ENCODE measurements at regions not wholly inside any gene's neighbourhood (a gene's known extent, or its start where the extent isn't known, plus 50 kb on each side); places are given as distances from the start of the nearest gene placed in this dataset.
A peak's percentile ranks its signal among the peaks of the same experiment; 100 is the strongest.
"Not testable (repeated sequence)": the region's sequence is repeated elsewhere in the genome, so short reads cannot be mapped to it uniquely, and the experiment has no call there.

DNA sequence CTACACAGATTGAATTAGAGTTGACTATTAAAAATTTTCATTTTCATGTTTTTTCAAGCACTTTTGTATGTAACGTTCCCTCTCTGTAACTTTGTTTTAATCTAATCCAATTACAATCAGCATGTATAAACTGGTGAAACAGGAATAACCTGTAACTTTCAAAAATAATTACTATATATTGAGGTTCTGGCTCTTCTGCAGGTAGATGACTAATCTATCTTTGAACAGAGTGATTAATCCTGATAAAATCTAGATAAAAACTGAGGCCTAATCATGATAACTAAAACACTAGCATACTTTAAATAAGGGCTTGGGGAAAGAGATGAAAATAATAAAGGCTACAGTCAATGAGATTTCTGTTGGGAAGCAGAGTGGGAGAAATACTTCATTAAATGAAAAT lies 101.6 kb upstream of the KCND2 start:
- DNase-seq (ENCODE audit: low read depth) = no peak

DNA sequence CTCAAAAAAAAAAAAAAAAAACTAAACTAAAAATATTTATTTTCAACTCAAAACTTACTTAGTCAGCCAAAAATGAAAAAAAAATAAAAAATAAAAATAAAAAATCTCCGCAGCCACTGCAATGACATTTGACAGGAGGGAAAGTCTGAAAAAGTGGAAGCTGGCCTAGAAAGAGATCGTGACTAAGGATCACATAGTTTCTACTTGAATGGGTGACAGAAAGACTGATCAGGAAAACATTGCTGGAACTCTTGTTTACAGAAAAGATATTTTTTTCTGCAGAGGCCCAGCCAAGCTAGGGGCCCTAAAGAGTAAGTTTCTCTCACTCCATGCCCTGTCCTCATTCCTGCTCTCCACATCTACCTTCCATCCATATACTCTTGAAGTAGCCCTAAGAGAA lies 92.8 kb upstream of the KCND2 start:
- DNase-seq (ENCODE audit: low read depth) = no peak

DNA sequence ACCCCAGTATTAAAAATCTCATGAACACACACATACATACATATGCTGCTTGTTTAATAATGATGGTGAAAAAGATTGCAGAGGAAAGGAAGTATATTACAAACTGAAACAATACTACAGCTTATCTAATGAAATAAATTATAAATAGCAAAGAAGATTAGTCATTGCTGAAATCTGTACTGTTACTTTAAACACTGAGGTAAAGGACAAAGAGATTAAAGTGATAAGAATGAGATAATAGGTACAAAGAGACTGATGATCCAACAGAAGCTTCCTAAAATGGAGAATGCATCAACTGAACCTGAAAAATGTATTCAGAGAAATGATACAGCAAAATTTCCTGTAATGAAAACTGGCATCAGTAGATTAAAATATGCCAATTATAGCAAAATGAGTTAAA lies 91.5 kb upstream of the KCND2 start:
- no peak for DNase-seq (ENCODE audit: low read depth)

GRCh38 chr7:120184866-120185265 lies 88.1 kb upstream of the KCND2 start:
- DNase-seq (ENCODE audit: low read depth) = no peak

DNA sequence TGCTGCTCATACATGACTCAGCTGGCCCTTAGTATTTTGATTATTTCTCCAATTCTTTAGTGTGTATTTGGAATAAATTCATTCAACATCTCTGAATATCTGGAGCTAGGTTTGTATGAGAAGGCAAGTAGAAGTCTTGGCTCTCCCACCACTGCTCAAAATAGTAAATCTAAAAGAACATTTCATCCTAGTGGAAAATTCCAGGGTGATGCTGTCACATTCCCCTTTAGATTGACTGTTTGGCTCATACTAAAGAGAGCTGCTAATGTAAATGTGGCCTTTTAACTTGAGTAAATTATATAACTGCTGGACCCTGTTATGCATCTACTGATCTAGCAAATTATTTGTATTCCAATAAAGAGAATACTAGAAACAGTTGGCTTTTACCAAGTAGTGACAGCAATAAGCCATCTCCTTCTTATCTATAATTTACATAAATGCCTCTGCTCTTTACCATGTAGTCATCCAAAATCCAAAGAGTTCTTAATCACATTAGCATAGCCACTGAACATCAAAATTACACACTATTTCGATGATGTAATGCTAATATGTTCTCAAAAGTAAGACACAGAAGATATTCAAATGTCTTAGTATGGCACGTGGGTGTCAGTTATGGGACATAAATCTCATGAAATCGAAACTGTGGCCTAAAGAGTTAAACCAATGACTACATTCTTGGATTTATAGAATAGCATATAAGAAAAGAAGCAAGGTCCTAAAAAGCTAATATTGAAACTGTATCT lies 86.9 kb upstream of the KCND2 start:
- DNase-seq (ENCODE audit: low read depth) = no peak

- DNase-seq (ENCODE audit: low read depth) = peak; percentile 8
Measured at GRCh38 chr7:120186688-120187087, 86.3 kb upstream of the KCND2 start.

DNA sequence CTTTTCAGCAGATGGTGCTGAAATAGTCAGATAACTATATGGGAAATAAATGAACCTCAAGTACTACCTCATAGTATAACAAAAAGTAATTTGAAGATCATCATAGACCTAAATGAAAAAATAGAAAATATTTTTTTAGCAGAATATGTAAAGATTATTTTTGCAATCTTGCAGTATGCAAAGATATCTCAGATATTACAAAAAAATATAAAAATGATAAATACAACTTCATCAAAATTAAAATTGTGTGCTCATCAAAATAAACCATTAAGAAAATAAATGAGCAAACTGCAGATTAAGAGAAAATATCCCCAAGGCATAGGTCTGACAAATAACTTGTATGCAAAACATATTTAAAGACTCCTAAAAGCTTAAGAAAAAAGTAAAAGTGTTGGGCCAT lies 83.4 kb upstream of the KCND2 start:
- no peak for DNase-seq (ENCODE audit: low read depth)

- no peak for DNase-seq (ENCODE audit: low read depth)
Measured at GRCh38 chr7:120190109-120190508, 82.9 kb upstream of the KCND2 start.

GRCh38 chr7:120190566-120190965 lies 82.4 kb upstream of the KCND2 start:
- no peak for DNase-seq (ENCODE audit: low read depth)

DNA sequence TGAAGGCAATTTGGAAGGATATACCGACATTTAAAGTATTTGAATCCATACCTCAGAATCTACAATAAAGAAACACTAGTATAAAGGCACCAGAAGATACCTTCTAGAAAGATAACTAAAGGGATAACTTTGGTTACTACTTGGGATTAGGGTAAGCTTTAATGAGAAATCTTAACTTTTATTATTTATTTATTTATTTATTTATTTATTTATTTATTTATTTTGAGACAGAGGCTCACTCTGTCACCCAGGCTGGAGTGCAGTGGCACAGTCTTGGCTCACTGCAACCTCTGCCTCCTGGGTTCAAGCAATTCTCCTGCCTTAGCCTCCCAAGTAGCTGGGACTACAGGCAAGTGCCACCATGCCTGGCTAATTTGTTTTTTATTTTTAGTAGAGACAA lies 81.6 kb upstream of the KCND2 start:
- DNase-seq (ENCODE audit: low read depth) = not testable (repeated sequence)

- DNase-seq (ENCODE audit: low read depth) = no peak
Measured at GRCh38 chr7:120201290-120201689, 71.7 kb upstream of the KCND2 start.

GRCh38 chr7:120205101-120205500 lies 67.9 kb upstream of the KCND2 start:
- DNase-seq (ENCODE audit: low read depth) = no peak

DNA sequence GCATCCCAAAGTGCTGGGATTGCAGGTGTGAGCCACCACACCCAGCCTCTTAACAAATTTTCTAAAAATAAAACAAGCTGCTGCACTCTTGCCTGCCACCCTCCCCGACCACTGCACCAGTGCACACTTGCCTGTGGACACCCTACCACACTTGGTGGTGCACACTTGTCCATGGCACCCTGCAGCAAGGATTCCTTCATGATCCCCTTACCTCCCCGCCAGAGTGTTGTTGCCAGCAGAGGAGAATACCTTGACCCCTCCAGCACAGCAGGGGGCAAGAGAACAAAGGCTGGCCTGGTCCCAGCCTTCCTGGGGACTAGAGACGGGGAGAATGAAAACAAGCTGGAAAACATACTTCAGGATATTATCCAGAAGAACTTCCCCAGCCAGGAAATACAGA lies 65.9 kb upstream of the KCND2 start:
- DNase-seq (ENCODE audit: low read depth) = no peak

DNA sequence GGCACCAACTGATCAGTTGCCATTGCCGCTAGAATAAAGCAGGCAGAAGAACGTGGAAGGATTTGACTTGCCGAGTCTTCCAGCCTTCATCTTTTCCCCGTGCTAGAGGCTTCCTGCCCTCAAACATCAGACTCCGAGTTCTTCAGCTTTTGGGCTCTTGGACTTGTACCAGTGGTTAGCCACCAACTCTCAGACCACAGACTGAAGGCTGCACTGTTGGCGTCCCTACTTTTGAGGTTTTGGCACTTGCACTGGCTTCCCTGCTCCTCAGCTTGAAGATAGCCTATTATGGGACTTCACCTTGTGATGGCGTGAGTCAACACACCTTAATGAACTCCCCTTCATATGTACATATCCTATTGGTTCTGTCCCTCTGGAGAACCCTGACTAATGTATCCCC lies 57.3 kb upstream of the KCND2 start:
- DNase-seq (ENCODE audit: low read depth) = no peak

DNA sequence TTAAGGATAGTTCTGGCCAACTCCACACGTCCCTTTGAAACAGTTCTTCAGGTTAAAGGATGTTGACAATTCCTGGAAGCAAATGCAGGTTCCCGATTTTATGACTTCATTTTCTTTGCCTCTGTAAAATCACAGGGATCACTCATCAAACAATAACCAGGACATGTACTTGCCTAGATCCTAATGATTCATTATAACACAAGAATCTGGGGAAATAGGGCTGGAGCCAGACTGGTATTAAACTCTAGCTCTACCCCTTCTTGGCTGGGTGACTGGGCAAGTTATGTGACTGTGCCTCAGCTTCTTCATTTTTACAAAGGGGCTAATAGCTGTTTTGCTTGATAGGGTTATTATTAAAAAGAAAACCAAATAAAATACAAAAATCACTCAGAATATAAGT lies 56.0 kb upstream of the KCND2 start:
- DNase-seq (ENCODE audit: low read depth) = no peak

GRCh38 chr7:120218712-120219111 lies 54.3 kb upstream of the KCND2 start:
- no peak for DNase-seq (ENCODE audit: low read depth)

- DNase-seq (ENCODE audit: low read depth) = no peak
Measured at GRCh38 chr7:120221666-120222065, 51.3 kb upstream of the KCND2 start.

Data from RPMI7951 (cell line).